GM06990 (cell line): ENCODE measurements at regions not wholly inside any gene's neighbourhood (a gene's known extent, or its start where the extent isn't known, plus 50 kb on each side); places are given as distances from the start of the nearest gene placed in this dataset.

Experiments
- DNase-seq: peaks from one replicate; pipeline ENCODE4 v3.0.0-alpha.2; 2011; ENCODE audit not compliant: insufficient read length; ENCODE audit errors: extremely low read depth
- H3K27me3 ChIP-seq: replicated peaks from 2 replicates; pipeline ENCODE4 v1.6.0; 2011; ENCODE audit warnings: low read length; ENCODE audit not compliant: control insufficient read depth, insufficient read depth
- H3K36me3 ChIP-seq: 2 replicates; pipeline ENCODE4 v1.5.1; 2011; ENCODE audit warnings: low read length; ENCODE audit not compliant: control insufficient read depth, insufficient read depth
- H3K4me3 ChIP-seq: replicated peaks from 2 replicates; pipeline ENCODE4 v1.5.1; 2011; ENCODE audit warnings: low read depth, mild to moderate bottlenecking, control low read depth, low read length
- TF ChIP-seq, protein P1 (sequence below): IDR thresholded peaks from 2 replicates; pipeline ENCODE4 v1.5.1; 2011; ENCODE audit warnings: low read length, control low read depth, mild to moderate bottlenecking, inconsistent platforms; ENCODE audit not compliant: insufficient read depth, poor library complexity, severe bottlenecking

DNA sequence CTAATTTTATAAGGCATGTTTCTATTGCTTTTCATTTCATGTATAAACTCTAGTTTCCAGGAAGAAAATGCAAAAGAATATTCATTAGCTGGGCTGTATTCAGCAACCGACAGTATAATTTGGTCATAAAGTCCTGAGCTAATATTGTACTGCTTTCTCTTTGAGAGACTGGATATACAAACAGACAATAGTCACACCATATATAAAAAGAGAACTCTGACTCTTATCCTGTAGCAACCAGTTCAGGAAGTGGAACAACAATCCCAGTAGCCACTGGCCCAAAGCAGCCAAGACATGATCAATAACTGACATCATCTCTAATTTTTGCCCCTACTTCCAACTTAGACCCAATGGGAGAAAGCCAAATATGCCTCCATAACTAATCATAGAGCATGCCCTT, 160.8 kb downstream of the FSIP2 start:
- H3K36me3 ChIP-seq, result no peaks in the 10 kb centered on the region
- H3K4me3 ChIP-seq, result no peak overlapping the region
- DNase-seq, result no peak
- H3K27me3 ChIP-seq, result no peaks in the 10 kb centered on the region
- TF ChIP-seq, protein P1, sequence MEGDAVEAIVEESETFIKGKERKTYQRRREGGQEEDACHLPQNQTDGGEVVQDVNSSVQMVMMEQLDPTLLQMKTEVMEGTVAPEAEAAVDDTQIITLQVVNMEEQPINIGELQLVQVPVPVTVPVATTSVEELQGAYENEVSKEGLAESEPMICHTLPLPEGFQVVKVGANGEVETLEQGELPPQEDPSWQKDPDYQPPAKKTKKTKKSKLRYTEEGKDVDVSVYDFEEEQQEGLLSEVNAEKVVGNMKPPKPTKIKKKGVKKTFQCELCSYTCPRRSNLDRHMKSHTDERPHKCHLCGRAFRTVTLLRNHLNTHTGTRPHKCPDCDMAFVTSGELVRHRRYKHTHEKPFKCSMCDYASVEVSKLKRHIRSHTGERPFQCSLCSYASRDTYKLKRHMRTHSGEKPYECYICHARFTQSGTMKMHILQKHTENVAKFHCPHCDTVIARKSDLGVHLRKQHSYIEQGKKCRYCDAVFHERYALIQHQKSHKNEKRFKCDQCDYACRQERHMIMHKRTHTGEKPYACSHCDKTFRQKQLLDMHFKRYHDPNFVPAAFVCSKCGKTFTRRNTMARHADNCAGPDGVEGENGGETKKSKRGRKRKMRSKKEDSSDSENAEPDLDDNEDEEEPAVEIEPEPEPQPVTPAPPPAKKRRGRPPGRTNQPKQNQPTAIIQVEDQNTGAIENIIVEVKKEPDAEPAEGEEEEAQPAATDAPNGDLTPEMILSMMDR, result no peak

DNA sequence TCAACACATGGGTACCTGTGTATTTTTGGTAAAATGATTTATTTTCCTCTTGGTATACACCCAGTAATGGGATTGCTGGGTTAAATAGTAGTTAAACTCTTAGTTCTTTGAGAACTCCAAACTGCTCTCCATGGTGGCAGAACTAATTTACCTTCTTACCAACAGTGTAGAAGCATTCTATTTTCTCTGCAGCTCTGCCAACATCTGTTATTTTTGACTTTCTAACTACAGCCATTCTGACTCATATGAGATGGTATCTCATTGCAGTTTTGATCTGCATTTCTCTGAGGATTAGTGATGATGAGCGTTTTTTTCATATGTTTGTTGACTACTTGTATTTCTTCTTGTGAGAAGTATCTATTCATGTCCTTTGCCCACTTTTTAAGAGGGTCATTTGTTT, 180.6 kb downstream of the FSIP2 start:
- no peak for DNase-seq

DNA sequence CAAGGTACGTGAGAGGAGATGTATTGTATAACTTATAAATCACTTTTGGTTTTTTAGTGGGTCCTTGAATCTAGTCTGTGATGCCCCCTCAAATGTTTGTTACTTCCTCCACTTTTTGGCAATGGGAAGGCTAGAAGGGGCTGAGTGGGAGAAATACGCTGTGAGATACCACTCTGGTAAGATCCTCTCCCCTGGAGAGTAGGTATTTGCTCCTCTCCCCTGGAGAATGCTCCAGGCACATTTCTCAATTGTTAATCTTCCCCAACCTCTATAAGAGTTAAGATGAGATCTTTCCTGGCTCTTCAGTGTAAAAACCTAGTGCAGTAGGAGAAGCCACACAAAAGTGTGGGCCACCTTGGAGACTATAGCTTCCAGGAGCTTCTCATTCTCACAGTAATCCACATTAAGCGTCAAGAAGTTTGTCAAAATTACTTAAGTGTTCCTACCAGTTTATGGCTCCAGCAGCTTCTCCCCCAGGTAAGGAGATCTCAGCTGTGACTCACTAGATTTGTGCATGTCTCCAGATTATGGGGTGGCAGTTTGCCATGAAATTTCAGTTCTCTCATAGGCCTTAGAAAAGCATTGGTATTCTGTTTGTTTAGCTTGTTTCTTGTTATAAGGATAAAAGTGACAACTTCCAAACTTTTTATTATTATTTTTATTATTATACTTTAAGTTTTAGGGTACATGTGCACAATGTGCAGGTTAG, 182.6 kb downstream of the FSIP2 start:
- DNase-seq, result no peak
- Histone ChIP-seq H3K27me3 (no peaks in the 10 kb centered on the region), H3K4me3 (no peak overlapping the region), H3K36me3 (no peaks in the 10 kb centered on the region)
- TF ChIP-seq, protein P1, result no peak

More for the DNA sequence above, 180.6 kb downstream of the FSIP2 start:
- no peaks in the 10 kb centered on the region for H3K36me3 ChIP-seq
- H3K4me3 ChIP-seq, result no peak overlapping the region
- H3K27me3 ChIP-seq, result no peaks in the 10 kb centered on the region
- TF ChIP-seq, protein P1, result no peak

DNA sequence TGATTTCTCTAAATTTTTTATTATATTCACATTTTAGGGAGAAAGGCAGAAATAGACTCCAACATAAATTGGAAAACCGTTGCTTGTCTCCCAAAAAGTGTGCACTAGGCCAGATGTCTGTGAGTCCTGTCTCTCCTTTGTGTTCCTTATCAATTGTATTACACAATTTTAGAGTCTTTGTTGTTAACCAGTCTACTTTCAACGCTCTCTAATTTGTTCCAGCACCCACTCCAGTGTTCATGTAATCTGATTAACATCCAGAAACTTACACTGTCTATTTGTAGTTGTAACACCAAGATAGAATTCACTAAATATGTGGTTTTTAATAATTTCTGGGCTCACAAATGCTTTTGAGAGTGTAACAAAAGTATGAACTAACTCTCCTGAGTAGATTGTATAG, 195.6 kb downstream of the FSIP2 start:
- no peaks in the 10 kb centered on the region for H3K27me3 ChIP-seq
- DNase-seq, result no peak
- H3K36me3 ChIP-seq, result no peaks in the 10 kb centered on the region
- no peak overlapping the region for H3K4me3 ChIP-seq
- TF ChIP-seq, protein P1, result no peak

DNA sequence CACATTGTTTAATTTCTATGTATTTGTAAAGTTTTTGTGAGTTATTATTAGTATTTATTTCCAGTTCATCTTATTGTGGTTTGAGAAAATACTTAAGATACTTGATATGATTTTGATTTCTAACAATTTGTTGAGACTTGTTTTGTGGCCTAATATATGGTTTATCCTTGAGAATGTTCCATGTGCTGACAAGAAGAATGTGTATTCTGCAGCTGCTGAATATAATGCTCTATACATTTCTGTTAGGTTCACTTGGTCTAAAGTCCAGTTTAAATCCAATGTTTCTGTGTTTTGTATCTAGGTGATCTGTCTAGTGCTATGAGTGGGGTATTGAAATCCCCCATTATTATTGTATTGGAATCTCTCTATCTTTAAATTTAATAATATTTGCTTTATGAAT, 201.3 kb downstream of the FSIP2 start:
- Histone ChIP-seq H3K27me3 (no peaks in the 10 kb centered on the region), H3K36me3 (no peaks in the 10 kb centered on the region), H3K4me3 (no peak overlapping the region)
- TF ChIP-seq, protein P1, result no peak
- no peak for DNase-seq

DNA sequence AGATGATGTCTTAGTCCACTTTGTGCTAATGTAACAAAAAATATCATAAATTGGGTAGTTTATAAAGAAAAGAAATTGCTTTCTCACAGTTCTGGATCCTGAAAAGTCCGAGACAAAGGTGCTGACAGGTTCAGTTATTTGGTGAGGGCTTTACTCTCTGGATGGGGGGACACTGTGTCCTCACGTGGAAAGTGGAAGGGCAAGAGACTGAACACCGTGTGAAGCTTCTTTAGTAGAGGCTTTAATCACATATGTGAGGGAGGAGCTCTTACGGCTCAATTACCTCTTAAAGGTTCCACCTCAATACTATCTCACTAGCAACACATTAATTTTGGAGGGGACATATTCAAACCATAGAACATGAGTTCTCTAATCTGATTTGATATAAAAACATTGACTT, 204.3 kb downstream of the FSIP2 start:
- H3K36me3 ChIP-seq, result no peaks in the 10 kb centered on the region
- TF ChIP-seq, protein P1, result no peak

More for the DNA sequence above, 204.3 kb downstream of the FSIP2 start:
- Histone ChIP-seq H3K4me3 (no peak overlapping the region), H3K27me3 (no peaks in the 10 kb centered on the region)
- no peak for DNase-seq
